ENCODE measurements at regions not wholly inside any gene's neighbourhood (a gene's known extent, or its start where the extent isn't known, plus 50 kb on each side); places are given as distances from the start of the nearest gene placed in this dataset.

- intact Hi-C loops (cut with micrococcal nuclease), result loop anchor here (5.0 kb wide), 1 partner anchor 499 kb away; no protein-coding TSS in a partner anchor
- DNase-seq (no peak), ATAC-seq (no peak)
- Mint-ChIP-seq H3K4me1 (peaks cover 0 to 4% of the 10 kb centered on the region in 2 donors), H3K4me3 (no peak overlapping the region), H3K36me3 (no peaks in the 10 kb centered on the region), H3K27ac (no peak overlapping the region), H3K27me3 (ENCODE audit: low read depth in 2 of 2) (peaks cover 29 to 51% of the 10 kb centered on the region in 2 donors), H3K9me3 (no peaks in the 10 kb centered on the region)
- no peak for TF ChIP-seq CTCF (IDR thresholded peaks at IDR 0.05)
- H3K4me1 ChIP-seq (ENCODE audit: control insufficient read depth, insufficient read depth, low read length), result peaks cover 2% of the 10 kb centered on the region
- H3K36me3 ChIP-seq (ENCODE audit: control insufficient read depth, insufficient read depth, low read length), result no peaks in the 10 kb centered on the region
- WGBS (ENCODE audit: insufficient coverage), result 80% methylated on average over 1 of the region's 5 CpGs
- H3K4me3 ChIP-seq (ENCODE audit: low read length), result no peak overlapping the region
- H3K27ac ChIP-seq (ENCODE audit: low read length), result no peak overlapping the region
- H3K27me3 ChIP-seq (ENCODE audit: control insufficient read depth, insufficient read depth, low read length), result peaks cover 4% of the 10 kb centered on the region
- no peaks in the 10 kb centered on the region for H3K9me3 ChIP-seq (ENCODE audit: control insufficient read depth, insufficient read depth, low read length)
Observed at GRCh38 chr16:87061243-87061920, 255.8 kb downstream of the C16orf95 start.

GRCh38 chr16:87062569-87063442 is 254.4 kb downstream of the C16orf95 start:
- Histone ChIP-seq H3K4me1 (ENCODE audit: control insufficient read depth, insufficient read depth, low read length) (peaks cover 2% of the 10 kb centered on the region), H3K36me3 (ENCODE audit: control insufficient read depth, insufficient read depth, low read length) (no peaks in the 10 kb centered on the region), H3K27me3 (ENCODE audit: control insufficient read depth, insufficient read depth, low read length) (peaks cover 4% of the 10 kb centered on the region), H3K27ac (ENCODE audit: low read length) (no peak overlapping the region), H3K9me3 (ENCODE audit: control insufficient read depth, insufficient read depth, low read length) (no peaks in the 10 kb centered on the region), H3K4me3 (ENCODE audit: low read length) (no peak overlapping the region)
- intact Hi-C loops (cut with micrococcal nuclease), result loop anchor here (5.0 kb wide), 1 partner anchor 501 kb away; no protein-coding TSS in a partner anchor
- peaks cover 0 to 4% of the 10 kb centered on the region in 2 donors for H3K4me1 Mint-ChIP-seq
- DNase-seq, result peak in 1 of 2 donors; percentile 65
- WGBS (ENCODE audit: insufficient coverage), result 51% methylated on average over 24 of the region's 26 CpGs
- ATAC-seq, result peak; percentile 50 to 72 (median 69)
- H3K36me3 Mint-ChIP-seq, result no peaks in the 10 kb centered on the region
- H3K4me3 Mint-ChIP-seq, result no peak overlapping the region
- TF ChIP-seq CTCF (IDR thresholded peaks at IDR 0.05), result peak; percentile 63
- no peaks in the 10 kb centered on the region for H3K9me3 Mint-ChIP-seq
- H3K27ac Mint-ChIP-seq, result no peak overlapping the region
- peaks cover 29 to 51% of the 10 kb centered on the region in 2 donors for H3K27me3 Mint-ChIP-seq (ENCODE audit: low read depth in 2 of 2)

GRCh38 chr16:87063543-87063942 is 253.6 kb downstream of the C16orf95 start:
- Mint-ChIP-seq H3K27ac (no peak overlapping the region), H3K4me3 (no peak overlapping the region), H3K4me1 (peaks cover 0 to 4% of the 10 kb centered on the region in 2 donors), H3K9me3 (no peaks in the 10 kb centered on the region), H3K36me3 (no peaks in the 10 kb centered on the region), H3K27me3 (ENCODE audit: low read depth in 2 of 2) (peaks cover 29 to 52% of the 10 kb centered on the region in 2 donors)
- intact Hi-C loops (cut with micrococcal nuclease), result loop anchor here (5.0 kb wide), 1 partner anchor 501 kb away; no protein-coding TSS in a partner anchor
- Histone ChIP-seq H3K9me3 (ENCODE audit: control insufficient read depth, insufficient read depth, low read length) (no peaks in the 10 kb centered on the region), H3K27me3 (ENCODE audit: control insufficient read depth, insufficient read depth, low read length) (peaks cover 4% of the 10 kb centered on the region), H3K36me3 (ENCODE audit: control insufficient read depth, insufficient read depth, low read length) (no peaks in the 10 kb centered on the region), H3K4me3 (ENCODE audit: low read length) (no peak overlapping the region), H3K27ac (ENCODE audit: low read length) (no peak overlapping the region), H3K4me1 (ENCODE audit: control insufficient read depth, insufficient read depth, low read length) (peaks cover 2% of the 10 kb centered on the region)
- TF ChIP-seq CTCF (IDR thresholded peaks at IDR 0.05), result no peak
- WGBS (ENCODE audit: insufficient coverage), result 88% methylated on average over 19 of the region's 19 CpGs
- DNase-seq (no peak), ATAC-seq (no peak)

All from natural killer cell (primary cell).